ENCODE measurements at regions not wholly inside any gene's neighbourhood (a gene's known extent, or its start where the extent isn't known, plus 50 kb on each side); places are given as distances from the start of the nearest gene placed in this dataset.
"Not testable (repeated sequence)": the region's sequence is repeated elsewhere in the genome, so short reads cannot be mapped to it uniquely, and the experiment has no call there.

DNA sequence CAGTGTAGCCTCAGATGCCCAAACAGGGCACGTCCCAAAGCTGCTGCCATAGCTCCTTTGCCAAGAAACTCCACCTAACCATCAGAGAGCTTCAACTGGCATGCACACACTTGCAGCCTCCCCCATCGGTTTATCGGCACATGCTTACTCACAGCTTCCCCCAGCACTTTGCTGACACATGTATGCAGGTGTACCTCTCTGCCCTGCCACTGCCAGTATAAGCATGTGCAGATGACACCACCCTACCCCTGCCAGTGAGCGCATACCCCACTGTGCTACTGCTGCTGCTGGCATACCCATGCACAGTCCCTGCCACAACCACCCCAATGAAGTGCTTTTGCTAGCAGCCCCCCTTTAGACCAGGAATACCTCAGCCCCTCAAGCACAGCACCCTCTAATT lies 1231.0 kb downstream of the DSC3 start:
- no peak for DNase-seq

GRCh38 chr18:29780816-29781215 lies 1261.7 kb downstream of the DSC3 start:
- no peak for DNase-seq

DNA sequence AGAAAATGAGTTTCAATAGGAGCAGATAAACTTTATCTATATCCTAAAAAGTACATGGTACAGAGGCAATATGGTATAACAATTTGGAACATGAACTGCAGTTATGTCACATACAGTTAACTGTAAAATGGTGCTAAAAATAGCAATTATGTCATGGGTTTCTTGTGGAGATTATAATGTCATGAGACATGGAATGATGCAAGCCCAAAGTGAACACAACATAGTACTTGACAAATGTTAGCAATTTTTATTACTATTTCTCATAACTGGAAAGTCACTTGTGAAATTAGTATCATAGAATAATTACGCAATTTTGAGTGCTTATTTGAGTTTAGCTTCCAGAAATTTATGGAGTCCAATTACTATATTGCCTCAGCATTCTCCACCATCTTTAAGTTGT lies 1263.4 kb downstream of the DSC3 start:
- peak; percentile 39 for DNase-seq

GRCh38 chr18:29753379-29753778 lies 1289.2 kb downstream of the DSC3 start:
- no peak for DNase-seq

- DNase-seq = no peak
These were observed 1292.8 kb downstream of the DSC3 start for GRCh38 chr18:29749704-29750103.

DNA sequence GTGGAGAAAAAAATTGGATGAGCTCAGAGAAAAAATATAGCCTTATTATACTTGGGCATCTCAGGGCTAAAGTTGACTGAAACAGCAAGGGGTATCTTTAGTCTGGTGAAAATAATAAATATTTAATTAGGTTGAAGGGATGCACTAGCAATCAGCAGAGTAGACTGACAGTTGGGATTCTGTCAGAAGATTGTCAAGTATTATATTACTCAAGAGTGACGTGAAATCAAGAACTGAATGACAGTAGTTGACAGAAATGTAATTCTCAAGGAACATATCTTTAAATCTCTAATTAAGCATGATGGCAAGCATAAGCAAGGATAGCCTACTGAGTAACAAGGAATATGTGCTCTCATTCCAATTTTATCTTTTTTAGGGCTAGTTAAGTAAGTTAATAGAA lies 1301.1 kb downstream of the DSC3 start:
- DNase-seq = no peak

- no peak for DNase-seq
These were observed 1304.9 kb downstream of the DSC3 start for GRCh38 chr18:29737620-29738019.

DNA sequence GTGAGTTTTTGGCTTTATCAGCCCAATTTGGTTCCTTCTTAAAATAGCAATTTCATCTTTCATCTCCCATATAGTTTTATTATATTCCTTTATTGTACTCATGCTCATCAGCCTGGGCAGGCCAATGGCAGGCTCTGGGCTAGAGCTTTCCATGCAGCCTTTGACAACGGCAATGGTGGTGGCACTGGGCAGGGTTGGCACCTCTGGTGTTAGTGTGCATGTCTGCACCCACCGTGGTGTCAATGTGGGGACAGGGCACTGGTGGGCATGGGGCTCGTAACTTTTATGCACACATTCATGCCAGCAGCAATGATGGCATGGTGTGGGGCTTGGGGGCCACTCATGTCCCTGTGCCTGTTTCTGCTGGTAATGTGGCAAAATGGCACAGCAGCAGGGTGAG lies 1305.4 kb downstream of the DSC3 start:
- DNase-seq = no peak

DNA sequence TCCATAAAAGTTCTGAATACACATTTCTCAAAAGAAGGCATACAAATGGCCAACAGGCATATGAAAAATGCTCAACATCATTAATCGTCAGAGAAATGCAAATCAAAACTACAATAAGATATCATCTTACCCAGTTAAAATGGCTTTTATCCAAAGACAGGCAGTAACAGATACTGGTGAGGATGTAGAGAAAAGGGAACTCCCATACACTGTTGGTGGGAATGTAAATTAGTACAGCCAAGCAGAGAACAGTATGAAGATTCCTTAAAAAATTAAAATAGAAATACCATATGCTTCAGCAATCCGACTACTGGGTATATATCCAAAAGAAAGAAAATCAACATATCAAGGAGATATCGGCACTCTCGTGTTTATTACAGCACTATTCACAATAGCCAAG lies 1312.5 kb downstream of the DSC3 start:
- no peak for DNase-seq

GRCh38 chr18:29726646-29727045 lies 1315.9 kb downstream of the DSC3 start:
- DNase-seq = no peak

DNA sequence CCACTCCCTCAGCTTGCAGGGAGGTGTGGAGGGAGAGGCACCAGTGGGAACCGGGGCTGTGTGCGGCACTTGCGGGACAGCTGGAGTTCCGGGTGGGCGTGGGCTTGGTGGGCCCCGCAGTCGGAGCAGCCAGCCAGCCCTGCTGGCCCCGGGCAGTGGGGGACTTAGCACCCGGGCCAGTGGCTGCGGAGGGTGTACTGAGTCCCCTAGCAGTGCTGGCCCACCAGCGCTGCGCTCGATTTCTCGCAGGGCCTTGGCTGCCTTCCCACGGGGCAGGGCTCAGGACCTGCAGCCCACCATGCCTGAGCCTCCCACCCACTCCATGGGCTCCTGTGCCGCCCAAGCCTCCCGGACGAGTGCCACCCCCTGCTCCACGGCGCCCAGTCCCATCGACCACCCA lies 1319.1 kb downstream of the DSC3 start:
- DNase-seq = not testable (repeated sequence)

GRCh38 chr18:29715960-29716359 lies 1326.6 kb downstream of the DSC3 start:
- not testable (repeated sequence) for DNase-seq

GRCh38 chr18:29712785-29713184 lies 1329.8 kb downstream of the DSC3 start:
- no peak for DNase-seq

DNA sequence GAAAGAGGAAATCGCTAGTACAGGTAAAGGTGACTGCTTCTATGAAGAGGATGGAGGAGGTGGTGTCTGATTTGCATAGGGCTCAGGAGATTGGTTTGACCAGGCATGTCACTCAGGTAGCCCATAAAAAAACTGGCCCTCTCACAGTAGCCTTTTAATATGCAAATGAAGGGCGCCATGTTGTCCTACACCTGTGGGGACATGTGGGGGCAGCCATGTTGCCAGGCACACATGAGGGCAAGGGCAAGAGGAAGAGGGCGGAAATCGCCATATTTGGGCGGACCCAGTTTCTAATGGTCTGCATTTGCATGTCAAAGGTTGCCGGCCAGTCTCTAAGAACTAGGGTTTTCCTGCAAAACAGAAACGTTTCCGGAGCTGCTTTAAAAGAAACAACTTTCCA lies 1330.6 kb downstream of the DSC3 start:
- no peak for DNase-seq

GRCh38 chr18:29693334-29693733 lies 1349.2 kb downstream of the DSC3 start:
- DNase-seq = no peak

DNA sequence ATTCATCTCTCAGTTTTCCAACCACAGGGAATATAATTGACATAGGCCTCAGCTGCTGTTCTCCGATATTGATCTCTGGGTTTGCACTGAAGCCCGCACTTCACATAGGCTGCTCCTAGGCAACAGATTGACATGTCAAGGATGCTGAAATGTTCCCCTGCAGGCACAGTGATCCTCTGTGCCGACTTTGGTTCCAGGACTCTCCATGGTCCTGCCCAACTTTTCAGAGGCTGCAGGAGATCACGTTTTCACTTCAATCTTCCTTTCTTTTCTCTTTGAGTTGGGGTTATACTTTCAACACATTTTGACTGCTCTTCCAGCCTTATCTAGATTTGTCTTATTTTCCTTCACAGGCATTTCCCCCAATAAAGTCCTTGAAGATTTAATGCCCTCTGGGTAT lies 1361.0 kb downstream of the DSC3 start:
- DNase-seq = no peak

DNA sequence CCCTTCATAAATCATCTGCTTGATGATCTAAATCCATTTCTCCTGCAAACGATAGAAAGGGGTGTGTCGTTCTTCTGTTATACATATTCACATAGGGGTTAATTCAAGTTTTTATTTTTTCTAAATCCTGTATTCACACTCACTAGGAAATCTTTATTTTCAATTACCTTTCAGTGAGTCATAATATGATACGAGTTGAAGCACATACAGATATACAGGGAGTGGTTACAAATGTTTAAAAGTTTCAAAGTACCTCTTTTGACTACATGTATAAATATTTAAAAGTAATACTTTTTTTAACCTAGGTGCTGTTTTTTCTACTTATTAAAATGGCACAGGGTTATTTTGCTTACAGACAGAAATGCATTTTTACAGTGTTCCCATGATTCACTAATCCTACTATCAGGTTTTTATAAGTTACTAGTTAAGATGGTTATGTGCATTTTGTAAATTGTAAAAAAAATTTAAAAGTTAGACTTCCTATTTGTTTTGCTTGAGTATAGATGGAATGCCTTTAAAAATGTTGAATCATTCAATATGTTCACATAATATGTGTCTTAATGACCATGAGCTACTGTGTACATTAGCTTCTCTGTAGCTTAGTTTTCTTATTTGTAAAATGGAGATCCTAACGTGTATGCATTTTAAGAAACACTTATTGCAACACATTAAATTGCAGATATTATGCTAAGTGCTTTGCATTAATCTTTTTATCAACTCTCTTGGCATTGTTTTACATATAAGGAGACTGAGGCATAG lies 1378.1 kb downstream of the DSC3 start:
- DNase-seq = no peak

DNA sequence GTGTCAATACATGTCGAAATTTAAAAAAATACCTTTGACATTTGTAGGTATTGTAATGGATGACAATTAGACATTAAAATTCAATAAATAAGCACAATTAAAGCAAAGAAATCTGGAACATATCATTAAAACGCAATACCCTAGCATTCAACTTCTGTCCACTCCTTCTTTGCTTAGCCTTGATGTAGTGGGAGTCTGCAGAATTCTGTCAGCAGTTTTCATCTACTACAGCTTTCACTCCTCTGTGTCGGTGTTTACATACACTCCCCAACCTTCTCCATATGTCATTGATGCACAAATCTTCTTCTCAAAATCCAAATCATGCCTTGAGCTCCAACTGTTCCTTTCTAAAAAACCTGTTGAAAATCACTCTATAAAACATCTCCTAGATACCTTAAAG lies 1380.6 kb downstream of the DSC3 start:
- no peak for DNase-seq

- no peak for DNase-seq
These were observed 1381.8 kb downstream of the DSC3 start for GRCh38 chr18:29660777-29661176.

DNA sequence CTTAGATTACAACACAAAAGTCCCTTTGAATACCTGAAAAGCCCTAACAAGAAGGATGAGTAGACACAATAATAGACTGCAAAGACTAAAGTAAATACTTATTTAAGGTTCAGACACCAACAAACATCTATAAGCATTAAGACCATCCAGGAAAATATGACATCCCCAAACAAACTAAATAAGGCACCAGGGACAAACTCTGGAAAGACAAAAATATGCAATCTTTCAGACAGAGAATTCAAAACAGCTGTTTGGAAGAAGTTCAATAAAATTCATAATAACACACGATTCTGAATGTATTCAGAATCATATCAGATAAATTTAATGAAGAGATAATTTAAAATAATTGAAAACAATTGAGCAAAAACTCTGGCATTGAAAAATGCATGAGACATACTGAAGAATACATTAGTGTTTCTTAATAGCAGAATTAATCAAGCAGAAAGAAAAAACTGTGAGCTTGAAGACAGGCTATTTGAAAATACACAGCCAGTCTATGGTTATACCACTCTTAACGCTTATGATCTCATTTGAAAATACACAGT lies 1388.8 kb downstream of the DSC3 start:
- no peak for DNase-seq

DNA sequence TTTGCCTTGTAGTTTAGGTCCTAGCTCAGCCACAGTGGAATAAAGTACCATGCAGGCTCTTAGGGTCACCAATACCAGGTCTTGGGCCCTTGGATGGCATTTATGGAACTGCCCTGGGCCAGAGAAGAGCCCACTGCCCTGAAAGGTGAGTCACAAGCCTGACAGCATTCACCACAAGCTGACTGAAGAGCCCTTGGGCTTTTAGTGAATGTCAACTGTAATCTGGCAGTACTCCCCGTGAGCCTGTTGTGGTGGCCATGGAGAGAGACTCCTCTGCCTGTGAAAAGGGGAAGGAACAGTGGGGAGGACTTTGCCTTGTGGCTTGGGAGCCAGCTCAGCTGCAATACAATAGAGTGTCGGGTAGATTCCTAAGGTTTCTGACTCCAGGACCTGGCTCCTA lies 1389.7 kb downstream of the DSC3 start:
- DNase-seq = peak; percentile 28

DNA sequence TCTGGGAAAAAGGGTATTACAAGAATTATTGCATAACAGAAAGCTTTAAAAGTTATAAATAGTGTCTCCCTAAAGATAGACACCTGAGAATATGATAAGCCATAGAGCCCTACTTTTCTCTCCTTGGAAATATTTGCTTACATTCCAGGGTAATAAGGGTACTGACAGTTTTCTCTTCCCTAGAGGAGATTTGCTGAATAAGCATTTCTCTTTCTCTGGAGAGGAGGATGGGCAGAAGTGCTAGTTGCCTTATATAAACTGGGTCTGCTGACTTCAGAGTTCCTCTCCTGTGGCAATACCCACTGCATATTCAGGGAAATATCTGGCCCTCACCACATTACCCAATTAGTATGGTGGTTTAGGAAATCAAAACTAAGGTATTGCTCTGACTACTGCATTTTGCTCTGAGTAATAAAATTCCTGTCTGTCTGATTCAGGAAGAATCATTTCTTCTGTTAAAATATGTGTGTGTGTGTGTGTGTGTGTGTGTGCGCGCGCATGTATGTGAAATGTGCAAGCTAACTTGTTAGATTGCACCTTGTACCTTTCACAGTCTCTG lies 1391.3 kb downstream of the DSC3 start:
- no peak for DNase-seq

DNA sequence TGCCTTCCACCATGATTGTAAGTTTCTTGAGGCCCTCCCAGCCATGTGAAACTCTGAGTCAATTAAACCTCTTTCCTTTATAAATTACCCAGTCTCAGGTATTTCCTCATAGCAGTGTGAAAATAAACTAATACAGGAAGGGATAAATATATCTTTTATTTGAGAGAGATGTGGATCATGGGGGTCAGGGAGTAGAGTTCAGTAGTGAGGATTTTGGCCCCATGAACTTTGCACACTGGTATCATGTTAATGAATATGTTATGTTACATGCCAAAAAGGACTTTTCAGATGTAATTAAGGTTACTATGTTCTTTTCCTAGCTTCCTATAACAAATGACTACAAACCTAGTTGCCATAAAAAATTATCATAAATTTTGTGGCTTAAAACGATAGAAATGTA lies 1393.7 kb downstream of the DSC3 start:
- DNase-seq = no peak

DNA sequence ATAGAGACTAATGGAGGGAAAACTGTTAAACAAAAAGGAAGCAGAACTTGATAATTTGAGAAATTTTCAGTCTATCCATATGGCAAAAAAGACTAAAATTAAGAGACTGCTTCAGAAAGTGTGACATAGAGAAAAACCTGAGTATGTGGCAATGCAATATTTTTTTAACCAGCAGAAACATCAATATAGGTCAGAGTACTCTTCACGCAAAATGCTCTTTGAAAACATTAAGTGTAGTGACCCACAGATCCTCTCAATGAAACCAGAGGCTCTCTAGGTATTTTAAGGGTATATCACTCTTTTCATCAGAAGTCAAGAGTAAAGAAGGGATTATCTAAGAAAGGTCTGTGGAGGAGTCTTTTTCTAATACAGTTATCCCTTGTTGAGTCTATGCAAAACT lies 1394.8 kb downstream of the DSC3 start:
- no peak for DNase-seq

GRCh38 chr18:29644276-29644675 lies 1398.3 kb downstream of the DSC3 start:
- DNase-seq = peak; percentile 9

Measured in OCI-M1 (cell line).